Common myeloid progenitor, CD34-positive (primary cell): ENCODE measurements at regions not wholly inside any gene's neighbourhood (a gene's known extent, or its start where the extent isn't known, plus 50 kb on each side); places are given as distances from the start of the nearest gene placed in this dataset.
"Not testable (repeated sequence)": the region's sequence is repeated elsewhere in the genome, so short reads cannot be mapped to it uniquely, and the experiment has no call there.

Source experiments
- CTCF ChIA-PET: fragments of 350-600 bp; sonication (Branson Sonifier 250); formaldehyde crosslinking; loops from one replicate; lab custom pipeline; 2021; ENCODE audit warnings: antibody characterized with exemption; lab: Charles Lee
- POLR2A ChIA-PET: fragments of 350-600 bp; sonication (Branson Sonifier 250); formaldehyde crosslinking; loops from one replicate; lab custom pipeline; 2021; ENCODE audit warnings: antibody characterized with exemption; lab: Charles Lee
- DNase-seq, 3 donors: peaks; one replicate each; pipeline versions ENCODE4 v3.0.0 to v3.0.0-alpha.2; 2013
- H3K27ac ChIP-seq, 2 experiments: 1 replicate in 1 of 2; 2 replicates in 1 of 2; pipeline ENCODE4 v1.7.0; 2013; ENCODE audit warnings: inconsistent platforms in 2 of 2, low read length in 2 of 2, mild to moderate bottlenecking in 2 of 2, low read depth in 1 of 2, moderate library complexity in 1 of 2; ENCODE audit not compliant: severe bottlenecking in 2 of 2, insufficient read depth in 1 of 2, poor library complexity in 1 of 2
- H3K27me3 ChIP-seq, 5 experiments: replicated peaks in 2 of 5; 1 replicate in 3 of 5; 2 replicates in 2 of 5; pipeline versions ENCODE4 v1.6.1 to v1.7.0; 2013; ENCODE audit warnings: low read length in 4 of 5, mild to moderate bottlenecking in 2 of 5, moderate library complexity in 2 of 5, inconsistent platforms in 1 of 5; ENCODE audit not compliant: insufficient read depth in 5 of 5, control insufficient read depth in 4 of 5
- H3K36me3 ChIP-seq, 4 experiments: 1 replicate in 2 of 4; 2 replicates in 2 of 4; pipeline versions ENCODE4 v1.6.1 to v1.7.0; 2013; ENCODE audit warnings: low read length in 3 of 4, control low read depth in 1 of 4, mild to moderate bottlenecking in 1 of 4; ENCODE audit not compliant: control insufficient read depth in 4 of 4, insufficient read depth in 4 of 4
- H3K4me1 ChIP-seq, 4 experiments: 1 replicate in 3 of 4; 2 replicates in 1 of 4; pipeline versions ENCODE4 v1.6.1 to v1.7.1; 2013; ENCODE audit warnings: low read length in 3 of 4, mild to moderate bottlenecking in 3 of 4, control low read depth in 1 of 4, inconsistent platforms in 1 of 4, moderate library complexity in 1 of 4; ENCODE audit not compliant: control insufficient read depth in 4 of 4, insufficient read depth in 4 of 4; ENCODE audit errors: control extremely low read depth in 1 of 4
- H3K4me3 ChIP-seq, 7 experiments: 1 replicate in 4 of 7; 2 replicates in 3 of 7; pipeline versions ENCODE4 v1.5.1 to v1.7.0; 2013; ENCODE audit warnings: mild to moderate bottlenecking in 7 of 7, low read length in 6 of 7, moderate library complexity in 6 of 7, inconsistent platforms in 2 of 7, low read depth in 2 of 7, control low read depth in 1 of 7; ENCODE audit not compliant: insufficient read depth in 4 of 7, control insufficient read depth in 1 of 7; ENCODE audit errors: extremely low read depth in 1 of 7
- H3K9me3 ChIP-seq, 5 experiments: 1 replicate in 4 of 5; 2 replicates in 1 of 5; pipeline versions ENCODE4 v1.6.1 to v1.7.1; 2013; ENCODE audit warnings: low read length in 4 of 5, mild to moderate bottlenecking in 2 of 5, inconsistent platforms in 1 of 5, low read depth in 1 of 5, moderate library complexity in 1 of 5; ENCODE audit not compliant: control insufficient read depth in 4 of 5, insufficient read depth in 2 of 5; ENCODE audit errors: control extremely low read depth in 1 of 5
- whole genome bisulfite sequencing: methylation state at CpG from one replicate; pipeline ENCODE4 v1.1.5; 2013; ENCODE audit not compliant: insufficient coverage; 5-methylcytosine and 5-hydroxymethylcytosine counted together

GRCh38 chr7:106736123-106736507 is 75.2 kb upstream of the CCDC71L start:
- ChIA-PET POLR2A (interaction anchor here (1.4 kb wide), 1 partner anchor 76 kb away, joined by 5 read pairs; the partner anchor contains the start of gene CCDC71L), CTCF (interaction anchor here (0.6 to 4.5 kb wide), 30 partner anchors 12 to 1127 kb away, joined by 3 to 93 read pairs (median 4); partner anchors contain the start of gene CCDC71L)
- Histone ChIP-seq H3K9me3 (peaks cover 0 to 2% (median 0%) of the 10 kb centered on the region in 5 experiments), H3K4me3 (no peak overlapping the region), H3K4me1 (peaks cover 10 to 20% (median 13%) of the 10 kb centered on the region in 4 experiments), H3K27ac (no peak overlapping the region), H3K27me3 (no peaks in the 10 kb centered on the region), H3K36me3 (no peaks in the 10 kb centered on the region)
- DNase-seq = no peak
- no CpG with 5 or more reads among the region's 3 CpGs for WGBS

GRCh38 chr7:106736508-106737201 is 75.7 kb upstream of the CCDC71L start:
- no peak overlapping the region for H3K27ac ChIP-seq
- no peaks in the 10 kb centered on the region for H3K36me3 ChIP-seq
- peak; percentile 80 for DNase-seq
- 30% methylated on average over 5 of the region's 5 CpGs for WGBS
- H3K9me3 ChIP-seq = peaks cover 0 to 2% (median 0%) of the 10 kb centered on the region in 5 experiments
- ChIA-PET CTCF (interaction anchor here (0.6 to 4.5 kb wide), 33 partner anchors 11 to 1128 kb away, joined by 3 to 93 read pairs (median 4); partner anchors contain the start of gene CCDC71L), POLR2A (interaction anchor here (1.4 kb wide), 1 partner anchor 76 kb away, joined by 5 read pairs; the partner anchor contains the start of gene CCDC71L)
- H3K4me1 ChIP-seq = peaks cover 7 to 14% (median 10%) of the 10 kb centered on the region in 4 experiments
- no peaks in the 10 kb centered on the region for H3K27me3 ChIP-seq
- H3K4me3 ChIP-seq = peak overlapping the region in 4 of 7 experiments; percentile 37 to 73 (median 48)

GRCh38 chr7:106737202-106737562 is 76.2 kb upstream of the CCDC71L start:
- H3K36me3 ChIP-seq = no peaks in the 10 kb centered on the region
- H3K9me3 ChIP-seq = peaks cover 0 to 2% (median 0%) of the 10 kb centered on the region in 5 experiments
- H3K4me3 ChIP-seq = no peak overlapping the region
- peaks cover 1 to 9% (median 5%) of the 10 kb centered on the region in 4 experiments for H3K4me1 ChIP-seq
- POLR2A ChIA-PET = interaction anchor here (1.4 kb wide), 1 partner anchor 77 kb away, joined by 5 read pairs; the partner anchor contains the start of gene CCDC71L
- peak; percentile 45 to 71 (median 68) for DNase-seq
- no CpG with 5 or more reads among the region's 1 CpG for whole genome bisulfite sequencing
- no peaks in the 10 kb centered on the region for H3K27me3 ChIP-seq
- CTCF ChIA-PET = interaction anchor here (0.8 to 4.5 kb wide), 18 partner anchors 11 to 560 kb away, joined by 3 to 93 read pairs (median 8); partner anchors contain the start of gene CCDC71L
- no peak overlapping the region for H3K27ac ChIP-seq

GRCh38 chr7:106740806-106741205 is 79.8 kb upstream of the CCDC71L start:
- Histone ChIP-seq H3K36me3 (no peaks in the 10 kb centered on the region), H3K4me3 (no peak overlapping the region), H3K4me1 (peaks cover 0 to 7% (median 2%) of the 10 kb centered on the region in 4 experiments), H3K27ac (no peak overlapping the region), H3K9me3 (no peaks in the 10 kb centered on the region), H3K27me3 (no peaks in the 10 kb centered on the region)
- ChIA-PET POLR2A (no interaction called here), CTCF (interaction anchor here (0.8 to 1.4 kb wide), 4 partner anchors 10 to 199 kb away, joined by 4 to 5 read pairs (median 4); no protein-coding TSS in a partner anchor)
- WGBS = no CpG with 5 or more reads among the region's 5 CpGs
- no peak for DNase-seq

GRCh38 chr7:106744563-106745091 is 83.7 kb upstream of the CCDC71L start:
- WGBS = 92% methylated on average over 1 of the region's 2 CpGs
- no peak overlapping the region for H3K4me3 ChIP-seq
- ChIA-PET CTCF (interaction anchor here (0.9 to 2.1 kb wide), 5 partner anchors 9 to 202 kb away, joined by 3 to 5 read pairs (median 3); no protein-coding TSS in a partner anchor), POLR2A (no interaction called here)
- H3K27me3 ChIP-seq = no peaks in the 10 kb centered on the region
- DNase-seq = no peak
- no peaks in the 10 kb centered on the region for H3K9me3 ChIP-seq
- H3K36me3 ChIP-seq = no peaks in the 10 kb centered on the region
- no peak overlapping the region for H3K27ac ChIP-seq
- peaks cover 3 to 10% (median 5%) of the 10 kb centered on the region in 4 experiments for H3K4me1 ChIP-seq

GRCh38 chr7:106747301-106747700 is 86.3 kb upstream of the CCDC71L start:
- H3K27ac ChIP-seq, H3K4me3 ChIP-seq, POLR2A ChIA-PET, DNase-seq, H3K4me1 ChIP-seq, H3K27me3 ChIP-seq, H3K36me3 ChIP-seq, H3K9me3 ChIP-seq: not testable (repeated sequence)
- CTCF ChIA-PET = interaction anchor here (1.0 to 2.1 kb wide), 2 partner anchors 11 to 51 kb away, joined by 5 to 7 read pairs; no protein-coding TSS in a partner anchor
- 86% methylated on average over 2 of the region's 2 CpGs for WGBS
